ENCODE measurements at regions not wholly inside any gene's neighbourhood (a gene's known extent, or its start where the extent isn't known, plus 50 kb on each side); places are given as distances from the start of the nearest gene placed in this dataset.

- TF ChIP-seq CTCF (IDR thresholded peaks at IDR 0.05), result no peak
- no peak for TF ChIP-seq POLR2A (IDR thresholded peaks at IDR 0.05)
Measured at GRCh38 chr11:47911149-47911548, 63.0 kb upstream of the NUP160 start.

All from esophagus squamous epithelium (tissue), 4 donors.